ENCODE measurements at regions not wholly inside any gene's neighbourhood (a gene's known extent, or its start where the extent isn't known, plus 50 kb on each side); places are given as distances from the start of the nearest gene placed in this dataset.

GRCh38 chr5:72648480-72648879 lies 141.3 kb upstream of the ZNF366 start:
- H4K20me1 ChIP-seq (ENCODE audit: insufficient read depth, low read length) = no peaks in the 10 kb centered on the region
- H3K9ac ChIP-seq (ENCODE audit: low read length) = no peak overlapping the region
- H3K9me2 ChIP-seq (ENCODE audit: low read depth, low read length) = no peaks in the 10 kb centered on the region
- H3K4me3 ChIP-seq (ENCODE audit: low read depth, low read length, poor library complexity, severe bottlenecking) = no peak overlapping the region
- H3K27me3 ChIP-seq (ENCODE audit: insufficient read depth, low read length) = no peaks in the 10 kb centered on the region
- H3K4me1 ChIP-seq (ENCODE audit: insufficient read depth, low read length, severe bottlenecking) = no peaks in the 10 kb centered on the region
- no peak overlapping the region for H3K4me2 ChIP-seq (ENCODE audit: low read length)
- H3K9me3 ChIP-seq (ENCODE audit: low read length) = no peaks in the 10 kb centered on the region
- no peaks in the 10 kb centered on the region for H3F3A ChIP-seq (ENCODE audit: insufficient read depth, low read length)
- H3K79me2 ChIP-seq (ENCODE audit: insufficient read depth, low read length) = no peaks in the 10 kb centered on the region
- no peak overlapping the region for H2AFZ ChIP-seq (ENCODE audit: low read length)
- no peaks in the 10 kb centered on the region for H3K36me3 ChIP-seq (ENCODE audit: insufficient read depth, low read length)
- H3K27ac ChIP-seq (ENCODE audit: low read depth, low read length, poor library complexity, severe bottlenecking) = no peak overlapping the region
- no peak for TF ChIP-seq EZH2 (IDR thresholded peaks at IDR 0.05; ENCODE audit: borderline replicate concordance, low read length)
- no peak for TF ChIP-seq CTCF (IDR thresholded peaks at IDR 0.05; ENCODE audit: low read length)

- H3K4me2 ChIP-seq (ENCODE audit: low read length) = no peak overlapping the region
- H3K27ac ChIP-seq (ENCODE audit: low read depth, low read length, poor library complexity, severe bottlenecking) = no peak overlapping the region
- H4K20me1 ChIP-seq (ENCODE audit: insufficient read depth, low read length) = no peaks in the 10 kb centered on the region
- no peak overlapping the region for H2AFZ ChIP-seq (ENCODE audit: low read length)
- H3K4me1 ChIP-seq (ENCODE audit: insufficient read depth, low read length, severe bottlenecking) = no peaks in the 10 kb centered on the region
- H3K27me3 ChIP-seq (ENCODE audit: insufficient read depth, low read length) = no peaks in the 10 kb centered on the region
- TF ChIP-seq EZH2 (IDR thresholded peaks at IDR 0.05; ENCODE audit: borderline replicate concordance, low read length) (no peak), CTCF (IDR thresholded peaks at IDR 0.05; ENCODE audit: low read length) (no peak)
- no peaks in the 10 kb centered on the region for H3F3A ChIP-seq (ENCODE audit: insufficient read depth, low read length)
- no peaks in the 10 kb centered on the region for H3K36me3 ChIP-seq (ENCODE audit: insufficient read depth, low read length)
- no peaks in the 10 kb centered on the region for H3K79me2 ChIP-seq (ENCODE audit: insufficient read depth, low read length)
- no peak overlapping the region for H3K4me3 ChIP-seq (ENCODE audit: low read depth, low read length, poor library complexity, severe bottlenecking)
- no peak overlapping the region for H3K9ac ChIP-seq (ENCODE audit: low read length)
- H3K9me3 ChIP-seq (ENCODE audit: low read length) = no peaks in the 10 kb centered on the region
- H3K9me2 ChIP-seq (ENCODE audit: low read depth, low read length) = no peaks in the 10 kb centered on the region
Measured at GRCh38 chr5:72647806-72648205, 140.6 kb upstream of the ZNF366 start.

DNA sequence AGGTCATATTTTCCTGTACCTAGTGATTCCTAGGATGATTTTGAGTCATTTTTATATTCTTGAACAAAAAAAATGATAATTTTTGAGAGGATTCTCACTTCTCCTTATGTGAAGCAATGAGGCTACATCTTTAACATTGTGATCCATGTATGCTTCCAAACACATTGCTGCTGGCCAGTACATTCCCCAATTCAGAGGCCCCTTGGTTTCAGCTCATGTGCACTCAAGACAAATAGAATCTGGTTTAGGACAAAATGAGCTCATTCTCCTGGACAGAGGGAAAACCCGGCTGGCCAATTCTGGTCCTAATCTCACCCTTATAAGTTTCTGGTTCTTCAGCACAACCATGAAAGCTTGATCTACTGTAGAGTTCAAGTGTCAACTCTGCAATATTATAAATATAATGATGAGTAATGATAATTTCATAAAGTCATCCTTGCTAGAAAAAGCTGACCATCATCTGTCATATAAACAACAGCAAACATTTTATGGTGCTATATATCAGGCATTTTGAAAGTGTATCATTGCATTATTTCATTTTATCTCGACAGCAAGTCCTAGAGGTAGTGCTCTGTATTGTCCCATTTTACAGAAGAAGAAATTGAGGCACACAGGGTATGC lies 139.1 kb upstream of the ZNF366 start:
- no peak overlapping the region for H3K9ac ChIP-seq (ENCODE audit: low read length)
- TF ChIP-seq EZH2 (IDR thresholded peaks at IDR 0.05; ENCODE audit: borderline replicate concordance, low read length) (no peak), CTCF (IDR thresholded peaks at IDR 0.05; ENCODE audit: low read length) (no peak)
- no peaks in the 10 kb centered on the region for H3K27me3 ChIP-seq (ENCODE audit: insufficient read depth, low read length)
- H3F3A ChIP-seq (ENCODE audit: insufficient read depth, low read length) = no peaks in the 10 kb centered on the region
- H3K27ac ChIP-seq (ENCODE audit: low read depth, low read length, poor library complexity, severe bottlenecking) = no peak overlapping the region
- H3K9me3 ChIP-seq (ENCODE audit: low read length) = no peaks in the 10 kb centered on the region
- H2AFZ ChIP-seq (ENCODE audit: low read length) = no peak overlapping the region
- H3K4me1 ChIP-seq (ENCODE audit: insufficient read depth, low read length, severe bottlenecking) = no peaks in the 10 kb centered on the region
- H3K4me3 ChIP-seq (ENCODE audit: low read depth, low read length, poor library complexity, severe bottlenecking) = no peak overlapping the region
- H3K9me2 ChIP-seq (ENCODE audit: low read depth, low read length) = no peaks in the 10 kb centered on the region
- H3K36me3 ChIP-seq (ENCODE audit: insufficient read depth, low read length) = no peaks in the 10 kb centered on the region
- no peak overlapping the region for H3K4me2 ChIP-seq (ENCODE audit: low read length)
- no peaks in the 10 kb centered on the region for H4K20me1 ChIP-seq (ENCODE audit: insufficient read depth, low read length)
- H3K79me2 ChIP-seq (ENCODE audit: insufficient read depth, low read length) = no peaks in the 10 kb centered on the region

Measured in OCI-LY1 (cell line).